Ovary (tissue), 3 donors: ENCODE measurements at regions not wholly inside any gene's neighbourhood (a gene's known extent, or its start where the extent isn't known, plus 50 kb on each side); places are given as distances from the start of the nearest gene placed in this dataset.

ENCODE experiments used
- EP300 ChIP-seq: sonication (generic); formaldehyde crosslinking; IDR thresholded peaks from one replicate; pipeline ENCODE4 v1.6.1; 2017; ENCODE audit warnings: antibody characterized with exemption
- POLR2A ChIP-seq: fragments of 450-650 bp; IDR thresholded peaks from one replicate; pipeline ENCODE4 v1.6.1; 2017; ENCODE audit warnings: antibody characterized with exemption, mild to moderate bottlenecking, moderate library complexity
- TF ChIP-seq, protein P1 (sequence below), 3 donors: fragments of 450-650 bp in 2 of 3; fragments of 200-600 bp in 1 of 3; IDR thresholded peaks; one replicate each; pipeline versions ENCODE4 v1.5.1 to v1.8.0; 2016 to 2022; ENCODE audit warnings: antibody characterized with exemption in 3 of 3, mild to moderate bottlenecking in 1 of 3
- donor health status: DM: no; HTN: no; CAD: no.

DNA sequence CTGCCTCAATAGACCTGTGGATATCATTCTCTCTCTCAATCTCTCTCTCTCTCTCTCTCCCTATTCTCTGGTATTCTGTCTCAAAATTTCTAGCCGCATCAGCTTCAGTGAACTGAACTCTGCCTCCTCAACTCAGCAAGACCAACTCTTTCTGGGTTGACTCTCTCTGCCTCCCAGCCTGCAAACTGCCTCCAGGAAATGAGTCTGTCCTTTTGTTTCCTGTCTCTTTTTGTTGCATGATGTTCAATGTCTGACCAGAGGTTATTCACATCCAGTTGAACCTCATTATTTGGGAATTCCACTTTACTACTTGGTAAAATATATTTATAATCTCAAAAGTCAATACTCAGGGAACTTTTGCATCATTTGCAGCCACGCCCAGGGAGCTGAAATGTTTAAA is 682.7 kb upstream of the FZD8 start:
- TF ChIP-seq, protein P1, sequence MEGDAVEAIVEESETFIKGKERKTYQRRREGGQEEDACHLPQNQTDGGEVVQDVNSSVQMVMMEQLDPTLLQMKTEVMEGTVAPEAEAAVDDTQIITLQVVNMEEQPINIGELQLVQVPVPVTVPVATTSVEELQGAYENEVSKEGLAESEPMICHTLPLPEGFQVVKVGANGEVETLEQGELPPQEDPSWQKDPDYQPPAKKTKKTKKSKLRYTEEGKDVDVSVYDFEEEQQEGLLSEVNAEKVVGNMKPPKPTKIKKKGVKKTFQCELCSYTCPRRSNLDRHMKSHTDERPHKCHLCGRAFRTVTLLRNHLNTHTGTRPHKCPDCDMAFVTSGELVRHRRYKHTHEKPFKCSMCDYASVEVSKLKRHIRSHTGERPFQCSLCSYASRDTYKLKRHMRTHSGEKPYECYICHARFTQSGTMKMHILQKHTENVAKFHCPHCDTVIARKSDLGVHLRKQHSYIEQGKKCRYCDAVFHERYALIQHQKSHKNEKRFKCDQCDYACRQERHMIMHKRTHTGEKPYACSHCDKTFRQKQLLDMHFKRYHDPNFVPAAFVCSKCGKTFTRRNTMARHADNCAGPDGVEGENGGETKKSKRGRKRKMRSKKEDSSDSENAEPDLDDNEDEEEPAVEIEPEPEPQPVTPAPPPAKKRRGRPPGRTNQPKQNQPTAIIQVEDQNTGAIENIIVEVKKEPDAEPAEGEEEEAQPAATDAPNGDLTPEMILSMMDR (IDR thresholded peaks at IDR 0.05): no peak
- TF ChIP-seq EP300 (no peak), POLR2A (no peak)
